Left lung (tissue), 4 donors: ENCODE measurements at regions not wholly inside any gene's neighbourhood (a gene's known extent, or its start where the extent isn't known, plus 50 kb on each side); places are given as distances from the start of the nearest gene placed in this dataset.

Experiments used
- ATAC-seq: fragments of 200-7000 bp; cut with Tn5 transposase; one replicate; pipeline ENCODE4 v1.9.1; 2020; ENCODE audit warnings: moderate library complexity
- DNase-seq, 4 donors: peaks; one replicate each; pipeline ENCODE4 v3.0.0-alpha.2; 2013 to 2020
- H3K27ac ChIP-seq, 2 donors: fragments of 200-600 bp; sonication (generic) in 1 of 2; one replicate each; pipeline versions ENCODE4 v1.5.0 to v1.8.0; 2020 to 2021
- H3K27me3 ChIP-seq, 2 donors: fragments of 200-600 bp; sonication (generic) in 1 of 2; one replicate each; pipeline versions ENCODE4 v1.5.0 to v1.8.0; 2020 to 2021
- H3K36me3 ChIP-seq, 2 donors: fragments of 200-600 bp; sonication (generic) in 1 of 2; one replicate each; pipeline versions ENCODE4 v1.5.0 to v1.8.0; 2020 to 2021
- H3K4me1 ChIP-seq, 2 donors: fragments of 200-600 bp; one replicate each; pipeline ENCODE4 v1.8.0; 2021
- H3K4me3 ChIP-seq, 2 donors: fragments of 200-600 bp; sonication (generic) in 1 of 2; one replicate each; pipeline versions ENCODE4 v1.5.0 to v1.8.0; 2020 to 2021; ENCODE audit warnings: mild to moderate bottlenecking in 1 of 2
- H3K9me3 ChIP-seq, 2 donors: fragments of 200-600 bp; sonication (generic) in 1 of 2; one replicate each; pipeline versions ENCODE4 v1.5.0 to v1.8.0; 2020 to 2021
- intact Hi-C, 2 donors: fragments of 100-400 bp; cut with DNase I; formaldehyde crosslinking; loops; one replicate each; pipeline versions ENCODE4 v1.11.2 to v1.14.2; 2022
- TF ChIP-seq, protein P1 (sequence below), 2 donors: fragments of 200-600 bp; sonication (generic) in 1 of 2; IDR thresholded peaks; one replicate each; pipeline versions ENCODE4 v1.5.0 to v1.8.0; 2021; ENCODE audit warnings: antibody characterized with exemption in 2 of 2
- donor health status: DM: no; HTN: yes; CAD: no.
- donor health status: DM: no; HTN: no; CAD: no.

DNA sequence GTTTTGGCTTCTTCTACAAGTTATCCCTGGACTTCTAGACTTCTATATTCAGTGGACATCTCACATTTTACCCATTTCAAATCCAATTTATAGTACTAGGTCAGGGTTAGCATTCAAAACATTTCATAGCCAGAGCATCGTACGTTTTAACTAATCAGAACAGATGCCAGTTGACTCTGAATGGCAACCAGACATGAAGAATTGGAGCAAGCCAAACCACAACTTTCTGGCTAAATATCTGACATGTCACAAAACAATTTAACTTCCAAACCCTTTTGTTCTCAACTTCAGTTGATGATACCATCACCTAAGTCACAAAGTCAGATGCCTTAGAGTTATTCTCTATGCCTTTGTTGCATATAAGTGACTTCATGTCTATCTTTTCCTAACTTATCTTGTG lies 1105.7 kb downstream of the XPNPEP1 start:
- H3K36me3 ChIP-seq, result no peaks in the 10 kb centered on the region
- peaks cover 0 to 4% of the 10 kb centered on the region in 2 donors for H3K9me3 ChIP-seq
- no peaks in the 10 kb centered on the region for H3K27me3 ChIP-seq
- H3K4me3 ChIP-seq, result no peak overlapping the region
- H3K4me1 ChIP-seq, result no peaks in the 10 kb centered on the region
- no peak for DNase-seq
- ATAC-seq, result no peak
- TF ChIP-seq, protein P1, sequence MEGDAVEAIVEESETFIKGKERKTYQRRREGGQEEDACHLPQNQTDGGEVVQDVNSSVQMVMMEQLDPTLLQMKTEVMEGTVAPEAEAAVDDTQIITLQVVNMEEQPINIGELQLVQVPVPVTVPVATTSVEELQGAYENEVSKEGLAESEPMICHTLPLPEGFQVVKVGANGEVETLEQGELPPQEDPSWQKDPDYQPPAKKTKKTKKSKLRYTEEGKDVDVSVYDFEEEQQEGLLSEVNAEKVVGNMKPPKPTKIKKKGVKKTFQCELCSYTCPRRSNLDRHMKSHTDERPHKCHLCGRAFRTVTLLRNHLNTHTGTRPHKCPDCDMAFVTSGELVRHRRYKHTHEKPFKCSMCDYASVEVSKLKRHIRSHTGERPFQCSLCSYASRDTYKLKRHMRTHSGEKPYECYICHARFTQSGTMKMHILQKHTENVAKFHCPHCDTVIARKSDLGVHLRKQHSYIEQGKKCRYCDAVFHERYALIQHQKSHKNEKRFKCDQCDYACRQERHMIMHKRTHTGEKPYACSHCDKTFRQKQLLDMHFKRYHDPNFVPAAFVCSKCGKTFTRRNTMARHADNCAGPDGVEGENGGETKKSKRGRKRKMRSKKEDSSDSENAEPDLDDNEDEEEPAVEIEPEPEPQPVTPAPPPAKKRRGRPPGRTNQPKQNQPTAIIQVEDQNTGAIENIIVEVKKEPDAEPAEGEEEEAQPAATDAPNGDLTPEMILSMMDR (IDR thresholded peaks at IDR 0.05), result no peak
- intact Hi-C loops, result no loop called here
- no peak overlapping the region for H3K27ac ChIP-seq

DNA sequence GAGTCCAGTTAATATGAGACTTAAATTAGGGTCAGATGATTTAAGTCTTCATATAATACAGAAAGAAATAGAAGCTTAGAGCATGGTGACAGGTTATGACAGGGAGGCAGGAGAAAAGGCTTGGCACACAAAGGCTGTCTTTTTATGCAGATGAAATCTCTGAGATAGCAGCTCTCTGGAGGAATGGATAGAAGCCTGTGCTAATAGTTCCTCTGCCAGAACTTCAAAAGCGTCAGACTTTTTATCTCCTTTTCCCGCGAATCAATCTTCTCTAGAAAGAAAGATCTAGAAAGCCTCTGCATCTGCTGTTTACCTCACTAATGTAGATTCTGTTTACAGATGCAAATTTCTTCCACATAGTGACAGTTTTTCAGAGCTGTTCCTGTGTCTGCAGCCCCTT lies 1106.2 kb downstream of the XPNPEP1 start:
- TF ChIP-seq, protein P1 (IDR thresholded peaks at IDR 0.05), result no peak
- Histone ChIP-seq H3K9me3 (peaks cover 0 to 4% of the 10 kb centered on the region in 2 donors), H3K4me3 (no peak overlapping the region), H3K27ac (no peak overlapping the region), H3K36me3 (no peaks in the 10 kb centered on the region), H3K4me1 (no peaks in the 10 kb centered on the region), H3K27me3 (no peaks in the 10 kb centered on the region)
- intact Hi-C loops, result no loop called here
- ATAC-seq (no peak), DNase-seq (no peak)

DNA sequence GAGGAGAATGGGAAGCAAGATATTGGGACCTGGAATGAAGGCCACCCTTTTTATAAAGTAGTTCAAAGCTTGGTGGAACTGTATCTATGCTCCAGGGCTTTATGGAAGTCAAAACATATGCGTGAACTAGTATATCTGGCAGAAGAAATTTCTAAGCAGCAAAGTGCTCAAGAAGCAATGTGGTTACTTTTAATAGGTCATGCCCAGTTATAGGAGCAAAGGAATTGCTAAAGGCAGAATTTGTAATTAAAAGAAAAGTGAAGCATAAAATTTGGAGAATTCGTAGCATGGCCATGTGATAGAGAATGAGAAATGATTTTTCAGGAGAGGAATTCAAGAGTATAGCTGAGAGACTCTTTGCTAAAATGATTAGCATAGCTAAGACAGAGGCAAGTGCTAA lies 1110.4 kb downstream of the XPNPEP1 start:
- H3K27me3 ChIP-seq, result no peaks in the 10 kb centered on the region
- no peak for ATAC-seq
- DNase-seq, result no peak
- no peaks in the 10 kb centered on the region for H3K4me1 ChIP-seq
- H3K27ac ChIP-seq, result no peak overlapping the region
- TF ChIP-seq, protein P1 (IDR thresholded peaks at IDR 0.05), result no peak
- H3K4me3 ChIP-seq, result no peak overlapping the region
- peaks cover 0 to 4% of the 10 kb centered on the region in 2 donors for H3K9me3 ChIP-seq
- no peaks in the 10 kb centered on the region for H3K36me3 ChIP-seq
- intact Hi-C loops, result no loop called here

DNA sequence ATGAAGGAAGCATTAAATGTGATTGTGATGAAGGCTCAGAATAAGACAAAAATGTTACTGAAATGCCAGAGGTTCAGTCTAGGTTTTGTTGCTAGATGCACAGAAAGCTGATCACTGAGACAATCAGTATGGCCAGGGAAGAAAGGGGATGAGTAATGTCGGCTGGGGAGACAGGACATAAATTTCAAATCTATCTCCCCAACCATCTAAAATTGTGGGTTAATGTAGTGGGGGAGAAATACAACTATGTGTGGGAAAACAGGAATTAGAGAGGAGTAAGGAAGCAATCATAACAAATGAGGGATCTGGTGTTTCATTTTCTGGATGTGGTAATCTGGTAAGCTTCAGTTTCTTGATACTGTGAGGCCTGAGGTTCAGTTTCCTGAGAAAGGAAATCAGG lies 1111.0 kb downstream of the XPNPEP1 start:
- no peak overlapping the region for H3K4me3 ChIP-seq
- no peak overlapping the region for H3K27ac ChIP-seq
- no peaks in the 10 kb centered on the region for H3K4me1 ChIP-seq
- ATAC-seq (no peak), DNase-seq (no peak)
- peaks cover 0 to 4% of the 10 kb centered on the region in 2 donors for H3K9me3 ChIP-seq
- TF ChIP-seq, protein P1 (IDR thresholded peaks at IDR 0.05), result no peak
- intact Hi-C loops, result no loop called here
- no peaks in the 10 kb centered on the region for H3K36me3 ChIP-seq
- H3K27me3 ChIP-seq, result no peaks in the 10 kb centered on the region

DNA sequence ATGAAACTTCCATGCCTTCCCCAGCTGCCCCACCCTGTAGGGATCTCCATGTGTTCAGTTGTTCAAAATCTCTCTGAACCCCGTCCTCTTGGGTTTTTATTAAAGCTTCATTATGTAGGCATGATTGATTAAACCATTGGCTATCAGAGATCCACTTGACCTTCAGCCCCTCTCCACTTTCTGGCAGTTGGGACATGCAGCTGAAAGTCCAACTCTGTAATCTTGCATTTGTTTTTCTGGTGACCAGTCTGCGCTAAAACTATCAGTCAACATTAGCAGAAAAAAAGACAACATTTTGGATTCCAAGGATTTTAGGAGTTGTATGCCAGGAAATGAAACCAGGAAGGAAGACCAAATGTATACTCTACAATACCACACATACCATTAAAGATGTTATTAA lies 1115.1 kb downstream of the XPNPEP1 start:
- no peaks in the 10 kb centered on the region for H3K4me1 ChIP-seq
- intact Hi-C loops, result no loop called here
- ATAC-seq (no peak), DNase-seq (no peak)
- H3K4me3 ChIP-seq, result no peak overlapping the region
- H3K27me3 ChIP-seq, result no peaks in the 10 kb centered on the region
- H3K9me3 ChIP-seq, result no peaks in the 10 kb centered on the region
- TF ChIP-seq, protein P1 (IDR thresholded peaks at IDR 0.05), result no peak
- no peak overlapping the region for H3K27ac ChIP-seq
- no peaks in the 10 kb centered on the region for H3K36me3 ChIP-seq
